NOMO-1 (cell line): ENCODE measurements at regions not wholly inside any gene's neighbourhood (a gene's known extent, or its start where the extent isn't known, plus 50 kb on each side); places are given as distances from the start of the nearest gene placed in this dataset.
A peak's percentile ranks its signal among the peaks of the same experiment; 100 is the strongest.

ENCODE experiments used
- DNase-seq, 2 experiments: peaks; one replicate each; lab custom pipeline; 2025; ENCODE audit not compliant: unreplicated experiment in 2 of 2; lab: John Stamatoyannopoulos, UW

DNA sequence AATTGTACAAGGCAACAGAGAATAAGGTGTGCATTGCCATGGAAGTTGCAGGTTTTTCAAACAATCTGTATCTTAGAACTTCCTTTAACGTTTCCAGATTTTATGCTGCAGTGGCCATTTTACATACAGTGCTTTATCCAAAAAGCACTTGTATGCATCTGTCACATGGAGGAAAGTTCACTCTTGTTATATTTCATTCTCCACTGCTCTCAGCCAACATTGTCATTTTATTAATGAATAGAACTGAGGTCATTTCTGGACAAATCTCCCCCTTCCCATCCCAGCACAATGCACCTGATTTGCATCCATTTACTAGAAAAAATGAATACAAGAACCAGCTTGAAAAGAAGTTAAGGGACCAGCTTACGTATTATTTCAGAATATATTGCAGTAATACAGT is 342.0 kb downstream of the USP25 start:
- DNase-seq: no peak

GRCh38 chr21:16072221-16072620 is 342.4 kb downstream of the USP25 start:
- DNase-seq: no peak

- DNase-seq: no peak
These were observed 343.0 kb downstream of the USP25 start for GRCh38 chr21:16072737-16073136.

DNA sequence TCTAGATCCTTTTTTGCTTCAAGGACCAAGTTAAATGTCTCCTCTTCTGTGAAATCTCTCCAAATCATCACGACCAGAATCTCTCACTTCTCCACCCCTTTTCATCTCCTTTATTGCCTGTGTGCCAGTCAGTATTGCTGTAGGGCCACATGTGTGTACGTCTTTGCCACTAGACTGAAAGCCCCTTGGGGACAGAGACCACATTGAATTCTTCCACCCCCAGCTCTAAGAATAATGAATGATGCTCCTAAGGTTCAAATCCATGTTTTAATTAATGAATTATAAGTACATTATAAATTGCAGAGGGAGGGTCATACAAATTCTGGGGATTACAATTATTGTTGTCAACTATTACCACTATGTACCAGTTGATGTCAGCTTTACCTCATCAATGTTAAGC is 343.8 kb downstream of the USP25 start:
- no peak for DNase-seq

DNA sequence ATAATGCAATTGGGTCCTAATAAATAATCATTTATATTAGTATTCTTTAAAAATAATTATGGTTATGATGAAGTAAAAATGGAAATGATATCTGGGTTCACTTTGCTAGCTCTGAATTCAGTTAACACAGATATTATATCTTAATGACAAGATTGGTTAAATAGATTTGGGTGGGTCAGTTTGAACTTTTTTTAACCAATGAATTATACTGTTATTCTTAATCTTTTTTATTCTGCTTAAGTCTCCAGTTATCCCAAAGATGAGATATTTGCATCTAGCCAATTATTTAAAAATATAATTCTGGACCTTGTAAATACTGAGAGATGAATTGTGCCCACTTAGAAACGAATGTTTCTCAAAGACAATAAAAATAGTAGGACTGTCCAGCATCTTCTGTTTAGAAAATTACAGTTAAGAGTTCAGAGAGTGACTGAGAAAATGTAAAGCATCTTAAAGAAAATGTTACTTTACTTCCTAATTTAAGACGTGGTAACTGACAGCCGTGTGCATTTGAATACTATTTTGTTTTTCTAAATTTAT is 345.2 kb downstream of the USP25 start:
- DNase-seq: no peak

DNA sequence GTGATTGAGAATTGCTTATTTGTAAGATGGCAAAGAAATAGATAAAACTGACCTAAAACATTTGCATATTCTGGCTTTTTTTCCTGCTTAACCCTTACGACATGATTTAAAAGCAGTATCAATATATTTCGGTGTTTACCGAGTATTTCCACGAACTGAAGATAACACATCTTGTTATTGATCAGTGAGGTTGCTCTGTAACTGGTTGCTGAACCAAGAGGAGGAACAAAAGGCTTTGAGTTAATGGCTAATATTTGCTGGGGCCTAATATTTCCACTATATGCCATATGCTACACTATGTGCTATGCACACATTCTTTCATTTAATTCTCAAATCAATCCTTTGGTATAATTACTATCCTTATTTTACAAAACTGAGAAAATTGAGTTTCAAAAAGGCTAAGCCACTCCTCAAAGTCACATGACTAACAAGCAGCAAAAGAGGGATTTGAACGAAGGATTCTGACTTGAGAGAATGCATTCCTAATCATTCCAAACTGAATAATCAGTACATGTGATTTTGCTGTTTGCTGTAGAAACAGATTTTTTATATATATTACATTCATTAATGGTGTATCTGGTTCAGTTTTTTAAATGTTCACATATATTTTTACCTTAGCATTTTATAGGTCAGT is 346.0 kb downstream of the USP25 start:
- no peak for DNase-seq

DNA sequence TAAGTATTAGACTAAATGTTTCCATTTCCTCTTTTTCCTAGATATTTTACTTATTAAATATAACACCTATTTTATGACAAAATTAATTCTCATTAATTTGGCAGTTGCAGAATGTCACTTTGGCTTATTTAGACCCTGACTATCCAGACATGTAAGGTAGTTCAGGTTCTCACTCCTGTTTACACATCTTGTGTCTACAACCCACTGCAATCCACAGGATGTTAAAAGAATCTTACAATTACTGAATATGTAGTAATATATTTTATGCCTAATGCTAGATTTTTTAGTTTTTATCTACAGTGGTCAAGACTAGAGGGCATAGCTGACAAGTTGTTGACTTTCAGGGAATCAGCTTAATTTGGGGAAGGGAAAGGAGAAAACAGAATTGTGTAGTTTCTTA is 346.7 kb downstream of the USP25 start:
- DNase-seq: no peak

GRCh38 chr21:16078382-16078781 is 348.6 kb downstream of the USP25 start:
- no peak for DNase-seq

DNA sequence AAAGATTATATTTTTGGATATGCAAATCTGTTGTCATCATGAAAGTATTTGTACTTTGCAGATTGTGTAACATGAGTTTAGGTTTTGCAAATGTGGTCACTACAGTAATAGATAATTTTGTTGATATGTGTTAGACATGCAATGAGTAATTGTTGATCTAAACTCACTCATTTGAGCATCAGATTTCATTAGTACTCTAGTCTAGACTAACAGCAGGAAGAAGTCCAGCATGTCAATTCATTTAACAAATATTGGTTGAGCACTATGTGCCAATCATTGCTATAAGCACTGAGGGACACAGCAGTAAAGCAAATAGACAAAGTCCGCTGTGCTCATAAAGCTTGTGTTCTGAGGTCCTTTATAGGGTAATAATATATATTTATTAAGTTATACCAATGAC is 350.0 kb downstream of the USP25 start:
- no peak for DNase-seq

DNA sequence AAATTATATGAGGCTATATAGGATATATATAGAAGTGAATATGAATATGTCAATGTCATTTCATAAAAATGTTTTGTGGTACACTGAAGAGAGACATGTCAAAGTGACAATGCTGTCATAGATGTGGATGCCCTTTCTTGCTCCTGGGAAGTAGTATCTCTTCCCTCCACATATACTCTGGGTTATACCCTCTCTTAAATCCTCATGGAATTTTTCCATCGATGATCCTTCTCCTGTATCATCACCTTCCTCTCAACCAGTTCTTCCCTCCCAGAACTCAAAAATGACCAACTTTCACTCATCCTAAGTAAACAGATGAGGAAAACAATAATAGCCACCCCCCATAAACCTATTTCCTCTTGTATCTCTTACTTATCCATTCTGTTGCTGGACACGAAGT is 351.5 kb downstream of the USP25 start:
- DNase-seq: no peak

GRCh38 chr21:16082038-16082816 is 352.4 kb downstream of the USP25 start:
- peak in 1 of 2 experiments; percentile 11 for DNase-seq

- no peak for DNase-seq
These were observed 355.1 kb downstream of the USP25 start for GRCh38 chr21:16084776-16085364.

DNA sequence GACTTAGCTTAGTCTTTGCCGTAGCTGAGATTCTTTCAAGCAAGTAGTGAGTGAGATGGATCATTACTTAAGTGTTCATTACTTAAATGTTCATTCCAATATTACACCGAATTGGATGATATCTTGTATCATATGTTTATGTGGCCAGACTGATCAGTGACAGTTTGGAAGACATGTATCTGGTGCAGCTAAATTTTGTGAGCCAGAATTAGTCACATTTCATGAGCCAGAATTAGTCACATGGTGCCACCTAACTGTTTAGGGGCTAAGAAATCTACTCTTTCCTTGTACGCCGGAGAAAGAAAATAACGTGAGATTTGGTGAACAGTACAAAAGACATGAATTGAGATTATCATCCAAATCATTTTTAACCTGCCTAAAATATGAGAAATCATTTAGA is 355.6 kb downstream of the USP25 start:
- DNase-seq: no peak

- DNase-seq: no peak
These were observed 356.3 kb downstream of the USP25 start for GRCh38 chr21:16086121-16086520.

DNA sequence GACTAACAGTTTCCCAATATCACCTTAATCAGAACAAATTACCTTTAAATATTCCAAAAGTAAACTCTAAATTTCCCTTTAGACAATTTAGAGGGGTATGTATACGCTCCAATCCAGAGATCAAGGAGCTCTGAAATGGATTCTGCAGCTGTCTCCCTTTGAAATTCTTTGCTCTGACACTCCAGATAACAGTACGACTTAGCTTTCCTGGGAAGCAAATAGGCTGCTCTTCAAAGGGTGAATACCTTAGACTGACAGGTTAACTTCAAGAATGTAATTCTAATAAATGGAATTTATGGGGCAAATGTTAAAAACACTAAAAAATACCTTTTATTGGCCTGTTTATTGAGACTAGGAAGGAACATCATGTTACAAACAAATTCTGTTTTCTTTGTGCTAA is 357.2 kb downstream of the USP25 start:
- DNase-seq: no peak

DNA sequence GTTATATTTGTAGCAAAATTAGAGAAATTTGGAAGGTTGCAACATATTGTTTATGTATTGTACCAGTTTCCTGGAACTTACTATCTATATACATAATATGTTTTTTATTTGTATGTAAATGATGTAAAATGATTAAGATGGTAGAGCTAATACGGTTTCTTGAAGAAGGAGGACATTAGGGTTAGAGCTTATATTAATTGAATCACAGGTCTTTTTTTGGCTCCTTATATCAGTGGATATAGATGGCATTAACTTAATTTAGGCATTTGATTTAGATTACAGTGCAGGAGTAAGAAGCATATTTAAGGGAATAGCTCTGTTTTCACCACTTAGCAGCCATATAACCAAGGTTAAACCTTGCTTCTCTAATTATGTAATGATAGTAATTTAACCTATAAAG is 357.7 kb downstream of the USP25 start:
- no peak for DNase-seq

DNA sequence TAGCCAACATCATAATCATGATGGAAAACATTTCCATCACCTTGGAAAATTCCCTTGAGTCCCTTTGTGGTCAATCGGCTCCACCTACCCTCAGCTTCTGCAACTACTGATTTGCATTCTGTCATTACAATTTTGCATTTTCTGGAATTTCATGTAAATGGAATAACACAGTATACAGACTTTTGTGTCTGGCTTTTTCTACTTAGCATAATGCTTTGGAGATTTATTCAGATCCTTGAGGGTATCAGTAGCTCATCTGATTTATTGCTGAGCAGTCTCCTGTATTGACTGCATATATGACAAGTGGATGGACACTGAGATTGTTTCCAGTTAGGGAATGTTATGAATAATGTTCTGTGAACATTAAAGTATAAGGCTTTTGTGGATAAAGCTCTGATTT is 358.3 kb downstream of the USP25 start:
- DNase-seq: no peak

DNA sequence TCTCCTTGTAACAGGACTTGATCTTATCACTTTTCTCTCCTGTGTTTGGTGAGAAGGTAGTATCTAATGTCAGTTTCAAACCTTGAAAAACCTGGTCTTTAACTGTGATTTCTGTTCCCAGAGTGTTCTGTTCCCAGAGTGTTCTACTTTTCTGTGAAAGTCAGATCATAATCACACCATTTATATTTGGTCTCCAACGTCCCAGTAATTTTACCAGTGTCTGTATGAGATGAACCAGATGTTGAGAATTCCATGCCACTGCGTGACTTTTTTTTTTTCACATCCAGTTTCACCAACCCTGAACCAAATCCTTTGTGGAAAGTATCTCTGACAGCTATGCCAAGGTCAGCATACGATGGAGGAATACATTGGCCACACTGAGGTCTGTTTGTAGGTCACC is 365.2 kb downstream of the USP25 start:
- no peak for DNase-seq

GRCh38 chr21:16096988-16097387 is 367.2 kb downstream of the USP25 start:
- DNase-seq: no peak

- DNase-seq: no peak
These were observed 372.3 kb downstream of the USP25 start for GRCh38 chr21:16102113-16102512.

GRCh38 chr21:16108561-16109075 is 378.8 kb downstream of the USP25 start:
- no peak for DNase-seq
